ENCODE measurements at regions not wholly inside any gene's neighbourhood (a gene's known extent, or its start where the extent isn't known, plus 50 kb on each side); places are given as distances from the start of the nearest gene placed in this dataset.

- no peak for ATAC-seq
- POLR2A ChIA-PET: no interaction called here
- H3K36me3 Mint-ChIP-seq: peaks cover 0 to 7% (median 0%) of the 10 kb centered on the region in 3 donors
- H3K27ac Mint-ChIP-seq: no peak overlapping the region
- peaks cover 0 to 10% (median 7%) of the 10 kb centered on the region in 9 donors for H3K9me3 Mint-ChIP-seq
- no peak for DNase-seq
- no peaks in the 10 kb centered on the region for H3K4me1 Mint-ChIP-seq
- no peak overlapping the region for H3K4me3 Mint-ChIP-seq
- H3K27me3 Mint-ChIP-seq: peaks cover 23 to 65% (median 30%) of the 10 kb centered on the region in 5 donors
Observed at GRCh38 chr13:100812982-100813584, 138.5 kb upstream of the TMTC4 start.

- DNase-seq: no peak
- Mint-ChIP-seq H3K27ac (no peak overlapping the region), H3K4me3 (no peak overlapping the region), H3K9me3 (peaks cover 0 to 6% (median 0%) of the 10 kb centered on the region in 9 donors), H3K27me3 (peaks cover 20 to 66% (median 29%) of the 10 kb centered on the region in 5 donors), H3K36me3 (no peaks in the 10 kb centered on the region), H3K4me1 (no peaks in the 10 kb centered on the region)
- POLR2A ChIA-PET: no interaction called here
- no peak for ATAC-seq
Observed at GRCh38 chr13:100811928-100812327, 137.3 kb upstream of the TMTC4 start.

- ATAC-seq: no peak
- POLR2A ChIA-PET: no interaction called here
- H3K27me3 Mint-ChIP-seq: peaks cover 22 to 69% (median 31%) of the 10 kb centered on the region in 5 donors
- H3K27ac Mint-ChIP-seq: no peak overlapping the region
- no peaks in the 10 kb centered on the region for H3K4me1 Mint-ChIP-seq
- no peak overlapping the region for H3K4me3 Mint-ChIP-seq
- peaks cover 0 to 6% (median 0%) of the 10 kb centered on the region in 9 donors for H3K9me3 Mint-ChIP-seq
- no peaks in the 10 kb centered on the region for H3K36me3 Mint-ChIP-seq
- DNase-seq: no peak
Observed at GRCh38 chr13:100811024-100811865, 136.7 kb upstream of the TMTC4 start.

GRCh38 chr13:100810481-100810880 is 135.9 kb upstream of the TMTC4 start:
- no peak for DNase-seq
- Mint-ChIP-seq H3K27me3 (peaks cover 22 to 67% (median 30%) of the 10 kb centered on the region in 5 donors), H3K36me3 (no peaks in the 10 kb centered on the region), H3K4me3 (no peak overlapping the region), H3K9me3 (no peaks in the 10 kb centered on the region), H3K27ac (no peak overlapping the region), H3K4me1 (no peaks in the 10 kb centered on the region)
- ATAC-seq: no peak
- POLR2A ChIA-PET: no interaction called here

GRCh38 chr13:100809856-100810255 is 135.3 kb upstream of the TMTC4 start:
- H3K27me3 Mint-ChIP-seq: peaks cover 21 to 63% (median 28%) of the 10 kb centered on the region in 5 donors
- H3K4me3 Mint-ChIP-seq: no peak overlapping the region
- peaks cover 0 to under 1% (median 0%) of the 10 kb centered on the region in 9 donors for H3K9me3 Mint-ChIP-seq
- H3K4me1 Mint-ChIP-seq: no peaks in the 10 kb centered on the region
- no peaks in the 10 kb centered on the region for H3K36me3 Mint-ChIP-seq
- POLR2A ChIA-PET: no interaction called here
- ATAC-seq (no peak), DNase-seq (no peak)
- H3K27ac Mint-ChIP-seq: no peak overlapping the region

GRCh38 chr13:100809129-100809390 is 134.5 kb upstream of the TMTC4 start:
- POLR2A ChIA-PET: no interaction called here
- DNase-seq: no peak
- H3K27ac Mint-ChIP-seq: no peak overlapping the region
- H3K27me3 Mint-ChIP-seq: peaks cover 19 to 63% (median 25%) of the 10 kb centered on the region in 5 donors
- no peaks in the 10 kb centered on the region for H3K36me3 Mint-ChIP-seq
- no peak overlapping the region for H3K4me3 Mint-ChIP-seq
- no peaks in the 10 kb centered on the region for H3K4me1 Mint-ChIP-seq
- peaks cover 0 to 4% (median 0%) of the 10 kb centered on the region in 9 donors for H3K9me3 Mint-ChIP-seq
- ATAC-seq: no peak

- Mint-ChIP-seq H3K9me3 (peaks cover 0 to 4% (median 0%) of the 10 kb centered on the region in 9 donors), H3K27me3 (peaks cover 20 to 63% (median 25%) of the 10 kb centered on the region in 5 donors), H3K36me3 (no peaks in the 10 kb centered on the region), H3K4me3 (no peak overlapping the region), H3K27ac (no peak overlapping the region), H3K4me1 (no peaks in the 10 kb centered on the region)
- no peak for DNase-seq
- no peak for ATAC-seq
- POLR2A ChIA-PET: no interaction called here
Observed at GRCh38 chr13:100808330-100809128, 133.9 kb upstream of the TMTC4 start.

- POLR2A ChIA-PET: no interaction called here
- no peaks in the 10 kb centered on the region for H3K36me3 Mint-ChIP-seq
- H3K27me3 Mint-ChIP-seq: peaks cover 3 to 24% (median 12%) of the 10 kb centered on the region in 5 donors
- H3K27ac Mint-ChIP-seq: no peak overlapping the region
- DNase-seq: no peak
- no peak for ATAC-seq
- no peak overlapping the region for H3K4me3 Mint-ChIP-seq
- no peaks in the 10 kb centered on the region for H3K4me1 Mint-ChIP-seq
- H3K9me3 Mint-ChIP-seq: peaks cover 0 to 4% (median 0%) of the 10 kb centered on the region in 9 donors
Observed at GRCh38 chr13:100803091-100803490, 128.5 kb upstream of the TMTC4 start.

- Mint-ChIP-seq H3K4me3 (no peak overlapping the region), H3K27me3 (peaks cover 3 to 27% (median 10%) of the 10 kb centered on the region in 5 donors), H3K9me3 (peaks cover 0 to 19% (median 7%) of the 10 kb centered on the region in 9 donors), H3K27ac (no peak overlapping the region), H3K4me1 (no peaks in the 10 kb centered on the region), H3K36me3 (peaks cover 0 to 15% (median 0%) of the 10 kb centered on the region in 3 donors)
- no peak for DNase-seq
- ATAC-seq: no peak
- POLR2A ChIA-PET: no interaction called here
Observed at GRCh38 chr13:100800283-100800875, 125.8 kb upstream of the TMTC4 start.

GRCh38 chr13:100798739-100799361 is 124.3 kb upstream of the TMTC4 start:
- no peak overlapping the region for H3K27ac Mint-ChIP-seq
- POLR2A ChIA-PET: no interaction called here
- ATAC-seq (no peak), DNase-seq (no peak)
- no peaks in the 10 kb centered on the region for H3K4me1 Mint-ChIP-seq
- no peak overlapping the region for H3K4me3 Mint-ChIP-seq
- H3K27me3 Mint-ChIP-seq: peaks cover 5 to 40% (median 9%) of the 10 kb centered on the region in 5 donors
- peaks cover 0 to 27% (median 17%) of the 10 kb centered on the region in 9 donors for H3K9me3 Mint-ChIP-seq
- H3K36me3 Mint-ChIP-seq: peaks cover 0 to 15% (median 0%) of the 10 kb centered on the region in 3 donors

GRCh38 chr13:100797921-100798320 is 123.3 kb upstream of the TMTC4 start:
- POLR2A ChIA-PET: no interaction called here
- no peak for DNase-seq
- Mint-ChIP-seq H3K4me1 (no peaks in the 10 kb centered on the region), H3K27me3 (peaks cover 4 to 40% (median 9%) of the 10 kb centered on the region in 5 donors), H3K9me3 (peaks cover 0 to 36% (median 18%) of the 10 kb centered on the region in 9 donors), H3K4me3 (no peak overlapping the region), H3K27ac (no peak overlapping the region), H3K36me3 (peaks cover 0 to 15% (median 6%) of the 10 kb centered on the region in 3 donors)
- ATAC-seq: no peak

GRCh38 chr13:100796463-100796862 is 121.9 kb upstream of the TMTC4 start:
- peaks cover 0 to 20% (median 6%) of the 10 kb centered on the region in 3 donors for H3K36me3 Mint-ChIP-seq
- no peaks in the 10 kb centered on the region for H3K4me1 Mint-ChIP-seq
- DNase-seq (no peak), ATAC-seq (no peak)
- peaks cover 6 to 49% (median 17%) of the 10 kb centered on the region in 5 donors for H3K27me3 Mint-ChIP-seq
- H3K4me3 Mint-ChIP-seq: no peak overlapping the region
- POLR2A ChIA-PET: no interaction called here
- peaks cover 0 to 41% (median 27%) of the 10 kb centered on the region in 9 donors for H3K9me3 Mint-ChIP-seq
- H3K27ac Mint-ChIP-seq: no peak overlapping the region

Measured in naive thymus-derived CD8-positive, alpha-beta T cell (primary cell).